Stimulated activated naive B cell treated with anti-CD40 and anti-IgM and Interleukin-4, amounts not matched to agents 10 μg/mL and 1 μg/mL and 100 μg/mL, for 72 hours (primary cell): ENCODE measurements at regions not wholly inside any gene's neighbourhood (a gene's known extent, or its start where the extent isn't known, plus 50 kb on each side); places are given as distances from the start of the nearest gene placed in this dataset.
"Not testable (repeated sequence)": the region's sequence is repeated elsewhere in the genome, so short reads cannot be mapped to it uniquely, and the experiment has no call there.

ENCODE experiments used
- ATAC-seq, 2 donors: fragments of 150-1000 bp; cut with Tn5 transposase; replicated peaks; 2 replicates each; pipeline ENCODE4 v1.10.0; 2021; ENCODE audit warnings: moderate library complexity in 1 of 2
- DNase-seq: peaks from one replicate; pipeline ENCODE4 v3.0.0; 2021
- H3K27ac Mint-ChIP-seq: one replicate; pipeline ENCODE4 v1.8.0; 2022; ENCODE audit warnings: mild to moderate bottlenecking, mixed read lengths
- H3K27me3 Mint-ChIP-seq, 2 donors: one replicate each; pipeline ENCODE4 v1.8.0; 2022; ENCODE audit warnings: mixed read lengths in 2 of 2
- H3K36me3 Mint-ChIP-seq, 2 donors: one replicate each; pipeline ENCODE4 v1.8.0; 2022; ENCODE audit warnings: mixed read lengths in 2 of 2, mild to moderate bottlenecking in 1 of 2
- H3K4me1 Mint-ChIP-seq, 2 donors: one replicate each; pipeline ENCODE4 v1.8.0; 2022; ENCODE audit warnings: mixed read lengths in 2 of 2, mild to moderate bottlenecking in 1 of 2
- H3K4me3 Mint-ChIP-seq, 2 donors: one replicate each; pipeline ENCODE4 v1.8.0; 2022; ENCODE audit warnings: mild to moderate bottlenecking in 2 of 2, mixed read lengths in 2 of 2, moderate library complexity in 1 of 2
- H3K9me3 Mint-ChIP-seq, 2 donors: one replicate each; pipeline ENCODE4 v1.8.0; 2022; ENCODE audit warnings: mixed read lengths in 2 of 2, mild to moderate bottlenecking in 1 of 2

DNA sequence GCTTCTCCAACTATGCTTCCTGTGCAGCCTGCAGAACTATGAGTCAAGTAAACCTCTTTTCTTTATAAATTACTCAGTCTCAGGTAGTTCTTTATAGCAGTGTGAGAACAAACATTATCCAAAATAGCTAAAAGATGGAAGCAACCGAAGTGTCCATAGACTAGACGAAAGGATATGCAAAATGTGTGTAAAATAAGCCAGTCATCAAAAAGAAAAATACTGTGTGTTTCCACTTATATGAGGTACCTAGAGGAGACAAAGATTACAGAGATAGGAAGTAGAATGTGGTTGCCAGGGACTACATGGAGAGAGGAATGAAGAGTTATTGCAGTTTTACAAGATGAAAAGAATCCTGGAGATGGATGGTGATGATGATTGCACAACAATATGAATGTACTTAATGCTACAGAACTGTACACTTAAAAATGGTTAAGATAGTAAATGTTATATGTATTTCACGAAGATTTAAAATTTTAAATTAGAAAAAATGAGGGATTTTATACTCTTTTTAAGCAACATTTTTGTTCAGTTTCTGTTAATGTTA, 99.3 kb upstream of the FN1 start:
- Mint-ChIP-seq H3K36me3 (no peaks in the 10 kb centered on the region), H3K27me3 (no peaks in the 10 kb centered on the region), H3K27ac (no peak overlapping the region), H3K4me3 (no peak overlapping the region), H3K9me3 (peaks cover 4 to 6% of the 10 kb centered on the region in 2 donors), H3K4me1 (no peaks in the 10 kb centered on the region)
- no peak for ATAC-seq
- DNase-seq: no peak

DNA sequence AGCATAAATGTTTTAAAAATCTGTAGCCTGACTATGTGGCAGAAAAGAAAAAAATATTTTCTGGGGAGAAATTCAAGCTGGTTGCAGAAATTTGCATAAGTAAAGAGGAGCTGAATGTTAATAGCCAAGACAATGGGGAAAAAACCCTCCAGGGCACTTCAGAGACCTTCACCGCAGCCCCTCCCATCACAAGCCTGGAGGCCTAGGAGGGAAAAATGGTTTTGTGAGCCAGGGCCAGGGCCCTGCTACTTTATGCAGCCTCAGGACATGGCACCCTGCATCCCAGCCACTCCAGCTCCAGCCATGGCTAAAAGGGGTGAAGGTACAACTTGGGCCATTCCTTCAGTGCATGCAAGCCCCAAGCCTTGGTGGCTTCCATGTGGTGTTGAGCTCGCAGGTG, 97.8 kb upstream of the FN1 start:
- H3K9me3 Mint-ChIP-seq, H3K4me3 Mint-ChIP-seq, ATAC-seq, H3K27ac Mint-ChIP-seq, H3K4me1 Mint-ChIP-seq, H3K36me3 Mint-ChIP-seq, DNase-seq, H3K27me3 Mint-ChIP-seq: not testable (repeated sequence)

DNA sequence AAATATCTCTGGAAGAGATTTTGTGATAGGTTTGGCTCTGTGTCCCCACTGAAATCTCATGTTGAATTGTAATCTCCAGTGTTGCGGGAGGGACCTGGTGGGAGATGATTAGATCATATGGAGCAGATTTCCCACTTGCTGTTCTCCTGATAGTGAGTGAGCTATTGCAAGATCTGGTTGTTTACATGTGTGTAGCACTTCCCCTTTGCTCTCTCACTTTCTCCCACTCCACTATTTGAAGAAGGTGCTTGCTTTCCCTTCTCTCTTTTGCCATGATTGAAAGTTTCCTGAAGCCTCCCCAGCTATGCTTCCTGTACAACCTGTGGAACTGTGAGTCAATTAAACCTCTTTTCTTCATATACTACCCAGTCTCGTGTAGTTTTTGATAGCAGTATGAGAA, 97.0 kb upstream of the FN1 start:
- Mint-ChIP-seq H3K36me3 (no peaks in the 10 kb centered on the region), H3K4me1 (no peaks in the 10 kb centered on the region), H3K27ac (no peak overlapping the region), H3K4me3 (no peak overlapping the region), H3K9me3 (peaks cover 4 to 6% of the 10 kb centered on the region in 2 donors), H3K27me3 (no peaks in the 10 kb centered on the region)
- DNase-seq (no peak), ATAC-seq (no peak)

DNA sequence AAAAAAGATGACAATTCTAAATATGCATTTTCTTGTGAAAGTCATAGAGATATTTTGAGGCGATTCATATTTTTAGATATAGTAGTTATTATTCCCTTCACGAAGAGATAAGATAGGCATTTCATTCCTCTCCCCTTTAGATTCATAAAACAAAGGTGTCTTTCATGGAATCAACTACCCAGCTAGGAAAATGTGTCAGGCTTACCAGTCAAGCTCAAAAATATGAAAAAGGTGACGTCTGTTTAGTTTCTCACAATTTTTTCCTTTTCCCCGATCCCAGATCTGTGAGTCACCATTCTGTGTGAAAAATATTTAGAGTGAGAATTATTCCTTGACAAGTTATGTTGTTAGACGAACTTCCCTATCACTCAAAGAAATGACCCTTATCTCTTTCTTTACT, 95.4 kb upstream of the FN1 start:
- no peaks in the 10 kb centered on the region for H3K27me3 Mint-ChIP-seq
- H3K4me3 Mint-ChIP-seq: no peak overlapping the region
- no peaks in the 10 kb centered on the region for H3K36me3 Mint-ChIP-seq
- no peak for ATAC-seq
- DNase-seq: no peak
- H3K4me1 Mint-ChIP-seq: no peaks in the 10 kb centered on the region
- H3K27ac Mint-ChIP-seq: no peak overlapping the region
- H3K9me3 Mint-ChIP-seq: peaks cover 4 to 6% of the 10 kb centered on the region in 2 donors

DNA sequence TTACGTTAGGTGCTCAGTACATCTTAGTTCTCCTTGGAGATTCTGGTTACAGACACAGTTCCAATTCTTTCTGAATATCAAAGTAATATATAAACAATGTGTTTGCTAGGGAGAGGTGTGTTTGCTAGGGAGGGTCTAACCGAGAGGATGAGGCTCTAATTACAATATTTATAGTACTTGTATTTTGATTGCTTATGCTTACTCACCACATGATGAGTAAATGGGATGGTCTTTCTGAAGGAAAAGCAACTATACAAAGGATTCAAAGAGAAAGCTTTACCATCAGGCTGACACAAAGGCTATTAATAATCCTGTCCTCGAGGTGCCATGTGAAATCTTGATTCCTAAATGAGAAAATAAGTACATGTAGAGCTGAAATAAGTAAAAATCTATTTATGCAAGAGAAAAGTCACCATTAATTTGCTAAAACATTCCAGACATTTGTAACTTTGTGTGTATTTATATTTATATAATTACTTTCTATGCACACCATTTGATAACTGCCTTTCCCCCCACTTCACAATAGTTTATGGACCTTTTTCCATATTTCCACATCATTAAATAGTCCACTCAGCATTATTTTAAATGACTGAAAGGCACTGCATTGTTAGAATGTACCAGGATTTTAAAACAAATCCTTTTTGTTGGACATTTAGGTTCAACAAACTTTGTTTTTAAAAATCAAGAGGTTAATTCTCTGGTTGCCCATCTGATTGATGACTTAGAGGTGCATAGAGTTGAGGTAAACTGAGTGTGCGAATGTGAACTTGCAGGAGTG, 94.5 kb upstream of the FN1 start:
- no peak overlapping the region for H3K27ac Mint-ChIP-seq
- no peaks in the 10 kb centered on the region for H3K27me3 Mint-ChIP-seq
- ATAC-seq (no peak), DNase-seq (no peak)
- no peaks in the 10 kb centered on the region for H3K36me3 Mint-ChIP-seq
- H3K9me3 Mint-ChIP-seq: peaks cover 4 to 6% of the 10 kb centered on the region in 2 donors
- no peak overlapping the region for H3K4me3 Mint-ChIP-seq
- no peaks in the 10 kb centered on the region for H3K4me1 Mint-ChIP-seq

DNA sequence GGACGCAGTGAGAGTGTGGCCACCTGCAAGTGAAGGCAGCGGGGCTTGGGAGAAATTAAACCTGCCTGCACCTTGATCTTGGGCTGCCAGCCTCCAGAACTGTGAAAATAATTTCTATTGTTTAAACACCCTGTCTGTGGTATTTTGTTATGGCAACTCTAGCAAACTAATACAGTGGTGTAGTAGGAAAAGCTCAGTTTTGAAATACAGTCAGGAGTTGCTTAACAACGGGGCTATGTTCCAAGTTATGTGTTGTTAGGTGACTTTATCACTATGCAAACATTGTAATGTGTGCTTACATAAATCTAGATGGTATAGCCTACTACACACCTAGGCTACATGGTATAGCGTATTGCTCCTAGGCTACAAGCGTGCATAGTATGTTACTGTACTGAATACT, 93.4 kb upstream of the FN1 start:
- no peak overlapping the region for H3K4me3 Mint-ChIP-seq
- H3K27ac Mint-ChIP-seq: no peak overlapping the region
- no peaks in the 10 kb centered on the region for H3K36me3 Mint-ChIP-seq
- H3K9me3 Mint-ChIP-seq: peaks cover 3 to 4% of the 10 kb centered on the region in 2 donors
- DNase-seq (no peak), ATAC-seq (no peak)
- H3K4me1 Mint-ChIP-seq: no peaks in the 10 kb centered on the region
- H3K27me3 Mint-ChIP-seq: no peaks in the 10 kb centered on the region

DNA sequence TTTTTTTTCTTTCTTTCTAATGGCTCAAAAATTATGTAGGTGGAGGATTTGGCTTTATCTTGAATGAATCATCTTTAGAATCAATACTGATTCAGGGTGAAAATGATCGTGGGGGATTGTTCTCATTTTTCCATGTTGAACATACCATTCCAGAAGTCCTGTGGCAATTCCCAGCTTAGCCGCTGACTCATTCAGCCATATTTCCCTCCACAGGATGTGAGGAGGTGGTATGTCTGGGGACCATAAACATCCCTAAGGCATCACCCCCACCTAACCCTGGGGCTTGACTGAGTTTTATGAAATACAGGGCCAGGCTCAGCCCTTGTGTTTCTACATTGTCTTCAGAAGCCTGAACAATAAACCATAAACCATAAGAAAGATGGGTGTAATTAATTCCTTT, 92.7 kb upstream of the FN1 start:
- DNase-seq: no peak
- Mint-ChIP-seq H3K4me3 (no peak overlapping the region), H3K27me3 (no peaks in the 10 kb centered on the region)

DNA sequence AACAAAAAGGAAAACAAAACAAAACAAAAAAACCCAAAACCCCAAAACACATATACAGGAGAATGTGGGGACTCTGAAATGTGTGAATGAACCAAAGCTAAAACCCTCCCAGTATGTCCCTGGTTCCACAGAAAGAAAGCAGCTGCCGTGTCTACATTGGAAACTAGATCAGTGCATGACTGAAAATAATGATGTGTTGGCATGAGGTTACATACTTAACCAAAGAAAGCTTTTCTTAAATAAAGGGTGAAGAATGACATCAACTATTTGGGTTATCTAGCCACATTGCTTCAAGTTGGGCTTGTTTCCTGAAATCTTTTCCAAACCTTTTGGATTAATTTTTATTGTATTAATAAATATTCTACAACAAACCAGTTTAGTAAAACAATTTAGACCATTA, 91.9 kb upstream of the FN1 start:
- H3K27ac Mint-ChIP-seq: no peak overlapping the region
- DNase-seq (no peak), ATAC-seq (no peak)
- H3K36me3 Mint-ChIP-seq: no peaks in the 10 kb centered on the region
- no peaks in the 10 kb centered on the region for H3K4me1 Mint-ChIP-seq
- no peak overlapping the region for H3K4me3 Mint-ChIP-seq
- H3K9me3 Mint-ChIP-seq: no peaks in the 10 kb centered on the region
- H3K27me3 Mint-ChIP-seq: no peaks in the 10 kb centered on the region

More for the DNA sequence above, 92.7 kb upstream of the FN1 start:
- Mint-ChIP-seq H3K27ac (no peak overlapping the region), H3K36me3 (no peaks in the 10 kb centered on the region), H3K4me1 (no peaks in the 10 kb centered on the region), H3K9me3 (peaks cover 3 to 4% of the 10 kb centered on the region in 2 donors)
- no peak for ATAC-seq

DNA sequence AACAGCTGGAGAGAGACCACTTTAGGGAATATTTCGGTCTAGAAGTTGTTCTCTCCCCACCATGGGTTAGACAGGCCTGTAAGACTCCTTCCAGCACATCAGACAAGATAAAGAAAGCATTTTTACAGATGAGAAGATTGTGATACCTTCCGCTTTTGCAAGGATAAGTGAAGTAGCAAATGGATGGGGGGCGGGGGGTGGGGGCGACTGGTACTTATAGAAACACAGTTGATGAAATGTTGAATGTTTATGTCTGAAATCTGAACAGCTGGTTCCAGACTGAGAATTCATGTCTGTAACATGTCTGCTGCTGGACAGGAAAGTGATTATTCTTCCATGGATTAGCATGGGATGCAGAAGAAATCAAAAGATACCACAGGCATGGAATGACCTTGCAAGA, 90.5 kb upstream of the FN1 start:
- no peaks in the 10 kb centered on the region for H3K4me1 Mint-ChIP-seq
- H3K36me3 Mint-ChIP-seq: no peaks in the 10 kb centered on the region
- DNase-seq: no peak
- no peak overlapping the region for H3K27ac Mint-ChIP-seq
- H3K27me3 Mint-ChIP-seq: no peaks in the 10 kb centered on the region
- H3K9me3 Mint-ChIP-seq: no peaks in the 10 kb centered on the region
- no peak for ATAC-seq
- no peak overlapping the region for H3K4me3 Mint-ChIP-seq

DNA sequence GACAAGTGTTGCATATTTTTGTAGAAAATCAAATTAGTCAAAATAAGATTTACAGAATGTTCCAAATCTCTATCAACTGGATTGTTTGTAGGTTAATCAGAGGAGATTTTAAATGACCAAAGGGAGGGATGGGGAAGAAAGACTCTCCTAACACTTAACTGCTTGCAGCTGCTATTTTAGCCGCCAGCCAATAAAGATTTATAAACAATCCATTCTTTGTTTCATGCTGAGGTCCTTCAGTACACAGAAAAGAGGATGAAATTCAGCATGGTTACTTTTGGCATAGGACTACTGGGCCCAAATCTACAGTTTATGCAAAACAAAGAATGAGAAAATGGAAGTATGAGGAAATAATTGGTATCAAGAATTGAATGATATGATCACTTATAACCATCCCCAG, 86.4 kb upstream of the FN1 start:
- Mint-ChIP-seq H3K36me3 (no peaks in the 10 kb centered on the region), H3K27ac (no peak overlapping the region), H3K27me3 (peaks cover 0 to 7% of the 10 kb centered on the region in 2 donors), H3K9me3 (no peaks in the 10 kb centered on the region), H3K4me1 (no peaks in the 10 kb centered on the region), H3K4me3 (no peak overlapping the region)
- DNase-seq: no peak
- no peak for ATAC-seq

DNA sequence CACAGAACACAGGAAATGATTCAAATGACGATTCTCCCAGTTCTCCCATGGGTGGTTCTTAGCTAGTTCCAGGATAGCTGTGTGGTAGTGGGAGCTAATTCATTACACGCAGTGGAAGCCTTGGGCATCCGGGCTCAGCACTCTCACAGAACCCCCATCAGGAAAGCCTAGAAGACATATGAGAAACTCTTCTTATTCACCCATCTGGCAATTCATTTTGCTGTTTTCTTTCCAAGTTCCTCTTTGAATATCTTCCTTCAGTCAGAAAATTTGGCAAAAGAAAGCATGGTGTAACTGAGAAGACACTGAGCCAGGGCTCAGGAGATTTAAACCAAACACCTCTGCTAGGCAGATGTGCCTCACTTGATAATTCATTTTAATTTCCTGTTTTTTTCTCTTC, 85.2 kb upstream of the FN1 start:
- no peak for ATAC-seq
- Mint-ChIP-seq H3K9me3 (no peaks in the 10 kb centered on the region), H3K27me3 (peaks cover 0 to 11% of the 10 kb centered on the region in 2 donors), H3K4me3 (no peak overlapping the region), H3K4me1 (no peaks in the 10 kb centered on the region), H3K36me3 (no peaks in the 10 kb centered on the region), H3K27ac (no peak overlapping the region)
- DNase-seq: no peak

DNA sequence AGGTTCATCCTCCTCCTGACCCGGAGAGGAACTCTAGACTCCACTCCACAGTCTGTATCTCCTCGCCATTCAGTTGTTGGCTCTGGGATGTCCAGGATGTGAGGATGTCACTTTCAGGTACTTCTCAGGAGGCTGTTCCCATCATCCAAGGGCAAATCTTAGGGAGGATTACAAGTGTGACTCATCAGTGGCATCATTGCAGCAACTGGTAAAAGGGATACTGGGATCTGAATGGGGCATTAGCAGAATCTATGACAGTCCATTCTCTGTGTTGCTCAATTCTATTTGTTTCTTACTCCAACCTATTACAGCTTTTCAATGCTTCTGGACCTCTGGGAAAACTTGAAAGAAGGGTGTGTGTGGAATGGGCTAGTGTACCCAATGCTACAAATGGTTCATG, 81.5 kb upstream of the FN1 start:
- Mint-ChIP-seq H3K4me1 (no peaks in the 10 kb centered on the region), H3K27ac (no peak overlapping the region), H3K4me3 (no peak overlapping the region), H3K27me3 (peaks cover 4 to 20% of the 10 kb centered on the region in 2 donors), H3K36me3 (no peaks in the 10 kb centered on the region), H3K9me3 (no peaks in the 10 kb centered on the region)
- no peak for DNase-seq
- no peak for ATAC-seq

DNA sequence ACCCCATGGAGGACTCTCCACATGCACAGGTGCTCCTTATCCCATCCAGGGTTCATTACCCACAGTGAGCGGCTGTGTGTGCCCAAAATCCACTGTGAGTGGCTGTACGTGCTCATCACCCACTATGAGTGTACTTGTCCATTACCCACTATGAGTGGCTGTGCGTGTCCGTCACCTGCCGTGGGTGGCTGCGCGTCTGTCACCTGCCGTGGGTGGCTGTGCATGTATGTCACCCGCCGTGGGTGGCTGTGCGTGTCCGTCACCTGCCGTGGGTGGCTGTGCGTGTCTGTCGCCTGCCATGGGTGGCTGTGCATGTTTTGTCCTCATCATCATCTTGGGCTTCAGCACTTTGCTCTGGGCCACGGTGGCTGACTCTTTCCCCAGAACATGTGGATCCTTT, 78.6 kb upstream of the FN1 start:
- H3K36me3 Mint-ChIP-seq: no peaks in the 10 kb centered on the region
- H3K27me3 Mint-ChIP-seq: peaks cover 4 to 20% of the 10 kb centered on the region in 2 donors
- ATAC-seq: no peak
- no peaks in the 10 kb centered on the region for H3K9me3 Mint-ChIP-seq
- H3K4me3 Mint-ChIP-seq: no peak overlapping the region
- DNase-seq: no peak
- H3K4me1 Mint-ChIP-seq: no peaks in the 10 kb centered on the region
- H3K27ac Mint-ChIP-seq: no peak overlapping the region

DNA sequence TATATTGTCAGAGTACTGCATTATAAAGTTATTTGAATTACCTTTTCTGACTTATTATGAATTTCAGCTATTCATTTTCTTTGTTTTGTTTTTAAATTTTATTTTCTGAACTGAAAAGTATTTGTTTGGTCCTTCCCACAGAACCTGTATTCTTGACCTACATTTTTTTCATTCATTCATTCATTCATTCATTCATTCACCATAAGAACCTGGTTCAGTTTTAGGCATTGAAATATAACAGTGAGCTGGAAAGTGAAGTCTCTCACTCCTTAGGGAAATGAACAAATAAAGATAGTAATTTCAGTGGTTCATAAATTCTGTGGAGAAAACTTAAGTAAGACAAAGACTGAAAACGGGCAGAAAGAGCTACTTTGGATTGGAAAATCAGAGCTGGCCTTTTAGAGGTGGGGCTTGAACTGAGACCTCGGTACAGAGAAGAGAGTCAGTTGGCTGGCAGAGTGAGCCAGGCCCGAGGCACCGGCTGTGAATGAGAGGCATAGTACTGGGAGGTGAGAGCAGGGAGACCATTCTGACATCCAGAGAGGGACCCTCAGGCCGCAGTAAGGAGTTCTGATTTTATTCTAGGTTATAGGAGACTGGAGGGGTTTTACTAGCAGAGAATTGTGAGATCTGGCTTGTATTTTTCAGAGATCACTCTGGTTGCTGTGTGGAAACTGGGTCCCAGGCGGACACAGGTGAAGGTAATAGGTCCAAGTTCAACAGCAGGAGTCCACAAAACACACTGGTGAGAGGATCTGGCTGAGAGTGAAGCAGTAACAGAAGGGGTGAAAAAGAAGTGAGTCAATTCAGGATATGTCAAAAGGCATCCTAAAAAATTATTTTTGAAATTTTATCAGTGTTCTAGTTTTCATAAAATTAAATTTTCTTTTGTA, 75.8 kb upstream of the FN1 start:
- H3K27me3 Mint-ChIP-seq: peaks cover 4 to 12% of the 10 kb centered on the region in 2 donors
- no peaks in the 10 kb centered on the region for H3K36me3 Mint-ChIP-seq
- peaks cover 0 to 2% of the 10 kb centered on the region in 2 donors for H3K4me1 Mint-ChIP-seq
- ATAC-seq (no peak), DNase-seq (no peak)
- no peaks in the 10 kb centered on the region for H3K9me3 Mint-ChIP-seq
- no peak overlapping the region for H3K4me3 Mint-ChIP-seq
- H3K27ac Mint-ChIP-seq: no peak overlapping the region

DNA sequence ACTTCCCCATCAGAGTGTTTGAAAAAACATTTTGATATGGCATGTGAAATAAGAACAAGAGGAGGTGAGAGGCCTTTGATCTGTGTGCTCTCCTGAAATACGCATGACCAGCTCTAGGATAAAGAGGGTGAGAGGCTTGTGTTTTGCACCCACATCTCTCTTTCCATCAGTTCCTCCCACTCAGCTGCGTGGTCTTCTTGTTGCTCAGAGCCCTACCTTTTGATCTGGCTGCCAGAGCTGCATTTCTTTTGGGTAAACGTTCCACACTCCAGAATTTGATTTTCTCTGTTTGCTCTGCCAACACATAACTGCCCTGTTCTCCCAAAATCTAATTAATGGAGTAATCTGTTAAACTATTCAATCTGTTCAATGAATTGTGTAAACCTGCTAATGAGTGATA, 72.0 kb upstream of the FN1 start:
- no peak overlapping the region for H3K4me3 Mint-ChIP-seq
- H3K27ac Mint-ChIP-seq: no peak overlapping the region
- peaks cover 0 to 2% of the 10 kb centered on the region in 2 donors for H3K4me1 Mint-ChIP-seq
- DNase-seq: no peak
- H3K27me3 Mint-ChIP-seq: no peaks in the 10 kb centered on the region
- no peak for ATAC-seq
- no peaks in the 10 kb centered on the region for H3K36me3 Mint-ChIP-seq
- H3K9me3 Mint-ChIP-seq: no peaks in the 10 kb centered on the region
